NAMALWA (cell line): ENCODE measurements at regions not wholly inside any gene's neighbourhood (a gene's known extent, or its start where the extent isn't known, plus 50 kb on each side); places are given as distances from the start of the nearest gene placed in this dataset.

ENCODE experiments used
- DNase-seq: peaks from one replicate; pipeline ENCODE4 v3.0.0-alpha.2; 2015; ENCODE audit warnings: low spot score

DNA sequence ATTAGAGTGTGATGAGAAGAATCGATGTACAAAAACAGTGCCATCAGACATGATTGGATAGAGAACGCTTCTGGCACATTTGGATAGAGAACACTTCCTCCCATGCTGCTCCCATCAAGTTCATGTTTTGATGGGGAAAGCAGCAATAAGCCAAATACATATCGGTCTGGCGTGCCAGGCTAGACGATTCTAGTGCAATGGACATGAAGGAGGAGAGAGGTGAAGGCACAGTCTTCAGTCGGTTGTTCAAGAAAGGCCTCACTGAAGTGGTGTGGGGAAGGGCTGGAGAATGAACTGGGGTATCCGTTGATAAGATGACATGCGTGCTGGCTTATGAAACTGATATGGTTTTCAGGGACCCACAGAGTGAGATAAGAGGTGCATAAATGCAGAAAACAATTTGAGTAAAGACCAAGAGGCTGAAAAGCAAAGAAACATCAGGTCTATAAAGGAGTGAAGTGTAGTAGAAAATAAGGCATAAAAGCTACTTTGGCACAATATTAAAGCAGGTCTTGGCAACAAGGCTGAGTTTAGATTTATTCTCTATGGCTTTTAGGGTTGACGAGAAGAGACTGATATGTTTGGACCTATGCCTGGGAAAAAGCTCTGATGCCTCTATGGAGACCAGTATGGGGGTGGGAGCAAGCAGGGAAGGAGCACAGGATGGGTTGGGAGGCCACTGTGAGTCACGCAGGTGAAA, 117.6 kb upstream of the PIEZO2 start:
- DNase-seq: no peak

DNA sequence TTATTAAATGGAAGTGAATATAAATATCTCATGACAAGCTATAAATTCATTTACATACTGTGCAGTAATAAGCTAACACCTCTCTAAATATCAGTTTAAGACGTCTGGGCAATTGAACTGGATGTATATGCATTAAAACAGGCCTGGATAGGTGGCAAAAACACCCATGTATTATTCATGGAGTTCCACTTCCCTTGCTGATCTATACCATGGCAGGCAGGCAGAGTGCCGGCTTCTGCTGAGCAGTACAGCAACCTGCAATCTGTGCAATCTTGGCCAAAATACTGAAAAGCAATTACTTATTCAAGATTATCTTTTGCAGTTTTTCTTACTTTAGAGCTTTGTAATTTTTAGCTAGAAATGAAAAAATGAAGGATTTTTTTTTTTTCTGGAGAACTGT, 112.1 kb upstream of the PIEZO2 start:
- DNase-seq: no peak

DNA sequence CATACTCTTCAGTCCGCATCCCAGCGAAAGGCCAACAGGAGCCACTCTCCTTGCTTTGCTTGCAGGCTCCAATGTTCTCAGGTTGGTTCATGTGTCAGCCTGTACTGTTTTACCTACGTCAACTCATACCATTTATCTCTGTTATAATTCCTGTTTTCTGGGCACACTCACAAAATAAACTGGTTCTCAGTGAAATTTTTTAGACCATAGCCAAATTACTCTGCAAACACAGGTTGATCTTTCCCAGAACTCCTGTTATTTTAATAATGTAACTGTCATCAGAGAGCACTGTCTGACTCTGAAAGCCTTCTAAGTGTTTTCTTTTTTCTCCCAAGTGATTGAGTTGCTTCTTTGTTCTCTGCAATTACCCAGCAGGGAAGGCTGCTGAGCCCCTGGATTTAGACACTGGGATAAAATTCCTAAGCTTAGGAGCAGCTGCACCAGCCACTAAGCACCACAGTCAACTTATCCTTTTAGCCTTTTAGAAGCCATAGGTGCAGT, 111.6 kb upstream of the PIEZO2 start:
- no peak for DNase-seq

DNA sequence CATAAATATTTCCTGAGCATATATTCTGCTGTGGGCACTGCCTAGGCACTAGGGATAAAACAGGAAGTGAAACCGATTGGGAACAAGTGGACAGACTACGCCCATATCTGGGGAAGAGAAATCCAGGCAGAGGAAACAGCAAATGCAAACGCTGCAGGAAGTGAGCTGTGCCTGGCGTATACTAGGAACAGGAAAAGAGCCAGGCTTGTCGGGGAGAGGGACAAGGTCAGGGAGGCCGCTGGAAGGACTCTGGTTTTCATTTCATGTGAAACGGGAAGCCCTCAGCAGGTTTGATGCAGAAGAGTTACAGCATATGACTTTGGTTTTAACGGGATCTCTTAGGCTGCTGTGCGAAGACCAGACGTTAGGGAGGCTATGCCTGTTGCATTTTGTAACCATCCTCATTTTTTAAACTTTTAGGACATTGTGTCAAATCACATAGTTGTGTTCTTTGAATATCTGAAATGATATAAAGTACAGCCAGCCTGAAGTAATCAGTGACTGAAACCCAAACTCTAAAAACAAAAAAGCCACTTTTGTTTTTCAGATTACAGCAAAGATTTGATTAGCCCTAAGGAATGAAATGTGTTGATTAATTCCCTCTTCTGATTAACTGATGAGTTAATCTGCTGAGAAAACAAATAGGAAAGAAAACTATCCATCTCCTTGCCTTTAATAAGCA, 110.2 kb upstream of the PIEZO2 start:
- no peak for DNase-seq

DNA sequence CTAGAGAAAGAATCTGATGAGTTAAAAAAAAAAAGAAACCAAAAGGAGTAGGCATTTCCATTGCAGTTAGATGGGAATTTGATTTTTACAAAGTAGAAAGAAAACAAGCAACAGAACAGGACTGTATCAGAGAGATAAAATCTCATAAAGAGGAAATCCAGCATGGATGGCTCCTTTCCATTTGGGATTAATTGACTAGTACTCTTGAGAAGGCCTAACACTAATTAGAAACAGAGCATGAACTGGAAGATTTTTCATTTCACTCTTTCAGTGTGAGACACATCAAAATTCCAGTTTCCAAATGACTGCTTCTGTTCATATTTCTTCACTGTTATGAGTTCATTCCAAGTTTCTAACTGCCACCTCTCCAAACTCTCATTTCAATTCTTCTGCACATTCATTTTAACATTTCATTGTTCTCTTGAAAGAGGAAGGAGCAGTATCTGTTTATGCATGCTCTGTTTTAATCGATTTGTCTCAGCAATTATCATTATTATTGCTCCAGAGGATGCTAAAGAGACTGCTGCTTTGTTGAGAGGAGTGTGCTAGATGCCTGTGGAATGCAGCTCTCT, 108.8 kb upstream of the PIEZO2 start:
- no peak for DNase-seq

DNA sequence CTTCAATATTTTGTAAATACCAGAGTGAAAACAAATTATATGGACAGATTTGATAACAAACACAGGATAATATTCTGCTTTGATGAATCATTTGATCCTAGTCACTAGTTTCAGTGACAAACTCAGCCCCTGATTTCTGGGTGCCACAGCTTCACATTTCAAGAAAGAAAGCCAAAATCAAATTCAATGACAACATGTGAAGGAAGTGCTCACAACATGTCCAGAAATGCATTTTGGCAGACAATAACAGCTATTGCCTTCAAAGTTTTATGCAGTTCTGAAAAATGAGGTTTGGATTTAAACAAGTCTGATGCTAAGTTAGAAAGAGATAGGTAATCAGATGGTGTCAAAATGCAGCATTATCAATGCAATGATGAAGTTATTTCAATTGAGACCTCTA, 106.9 kb upstream of the PIEZO2 start:
- no peak for DNase-seq

DNA sequence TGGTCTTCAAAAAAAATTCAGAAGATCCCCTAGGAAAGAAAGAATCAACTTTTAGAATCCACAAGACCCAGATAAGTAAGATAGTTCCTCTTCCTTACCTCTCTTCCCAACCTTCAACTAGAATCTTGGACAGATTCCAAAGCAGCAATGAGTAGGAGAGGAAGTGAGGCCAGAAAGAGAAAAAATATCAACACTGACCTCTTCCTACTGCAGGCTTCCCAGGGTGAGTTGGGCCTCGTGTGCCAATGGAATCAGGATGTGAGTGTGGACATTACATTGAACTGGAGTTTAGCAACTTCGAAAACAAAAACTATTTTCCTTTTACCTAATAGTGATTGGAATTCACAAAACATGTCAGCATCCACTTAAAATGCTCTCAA, 102.5 kb upstream of the PIEZO2 start:
- DNase-seq: no peak

DNA sequence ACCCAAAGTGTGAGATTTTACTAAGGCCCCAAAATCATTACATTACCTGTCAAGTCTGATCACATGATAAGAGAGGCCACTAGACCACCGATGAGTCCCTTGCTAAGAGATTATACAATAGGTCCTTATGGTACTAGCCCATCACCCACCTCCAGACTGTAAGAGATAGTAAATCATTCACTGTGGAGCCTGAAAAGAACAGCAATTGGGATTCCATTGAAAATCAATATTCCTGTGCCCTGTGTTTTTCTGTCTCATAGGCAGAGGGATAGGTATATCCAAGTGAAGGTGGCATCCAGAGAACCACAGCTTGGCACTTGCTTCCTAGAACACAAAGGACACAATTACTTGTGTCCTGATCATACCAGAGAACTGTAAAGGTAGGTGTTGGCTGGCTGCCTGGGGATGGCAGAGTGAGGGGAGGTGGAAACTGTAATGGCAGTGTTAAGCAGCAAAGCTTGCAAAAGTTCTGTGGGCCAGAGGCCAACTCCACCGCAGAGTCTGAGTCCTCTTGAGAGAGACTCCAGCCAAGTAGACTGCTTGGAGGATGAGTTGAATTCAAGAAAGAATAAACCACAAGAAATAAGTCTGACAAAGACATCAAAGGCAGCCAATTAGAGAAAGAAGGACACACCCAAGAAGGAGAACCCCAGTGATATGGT, 102.0 kb upstream of the PIEZO2 start:
- no peak for DNase-seq

DNA sequence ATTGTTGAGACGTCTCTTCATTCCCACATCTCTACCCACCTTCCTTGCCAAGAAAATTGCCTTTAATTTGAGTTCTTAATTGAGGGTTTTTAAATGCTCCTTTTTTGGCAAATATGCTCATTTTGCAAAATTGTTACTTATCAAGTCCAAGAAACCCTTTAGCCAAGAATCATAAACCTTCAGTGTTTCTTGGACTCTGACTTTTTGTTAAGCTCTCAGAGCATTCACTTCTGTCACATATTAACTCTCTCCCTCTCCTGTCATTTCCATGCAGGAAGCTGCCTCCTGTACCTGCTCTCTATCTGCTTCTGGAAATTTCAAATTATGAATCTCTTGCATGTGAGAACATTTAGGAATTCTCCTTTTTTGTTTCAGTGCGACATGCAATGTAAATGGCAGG, 100.0 kb upstream of the PIEZO2 start:
- no peak for DNase-seq

DNA sequence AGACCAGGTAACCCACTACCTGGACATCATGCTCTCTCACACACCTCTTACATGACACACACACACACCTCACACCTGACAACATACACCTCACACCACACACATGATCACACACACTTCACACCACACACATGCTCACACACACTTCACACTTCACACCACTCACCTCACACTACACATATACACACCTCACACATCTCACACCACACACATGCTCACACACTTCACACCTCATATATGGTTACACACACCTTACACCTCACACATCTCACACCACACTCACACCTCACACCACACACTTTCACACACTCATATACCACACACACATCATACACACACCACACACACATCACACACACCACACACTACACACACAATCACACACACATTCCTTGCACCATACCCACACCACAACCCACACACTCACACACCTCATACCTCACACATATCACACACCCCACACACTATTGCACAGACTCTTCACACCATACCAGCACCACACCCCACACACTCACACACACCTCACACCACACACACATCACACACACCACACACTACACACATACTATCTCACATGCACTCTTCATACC, 98.1 kb upstream of the PIEZO2 start:
- DNase-seq: no peak

DNA sequence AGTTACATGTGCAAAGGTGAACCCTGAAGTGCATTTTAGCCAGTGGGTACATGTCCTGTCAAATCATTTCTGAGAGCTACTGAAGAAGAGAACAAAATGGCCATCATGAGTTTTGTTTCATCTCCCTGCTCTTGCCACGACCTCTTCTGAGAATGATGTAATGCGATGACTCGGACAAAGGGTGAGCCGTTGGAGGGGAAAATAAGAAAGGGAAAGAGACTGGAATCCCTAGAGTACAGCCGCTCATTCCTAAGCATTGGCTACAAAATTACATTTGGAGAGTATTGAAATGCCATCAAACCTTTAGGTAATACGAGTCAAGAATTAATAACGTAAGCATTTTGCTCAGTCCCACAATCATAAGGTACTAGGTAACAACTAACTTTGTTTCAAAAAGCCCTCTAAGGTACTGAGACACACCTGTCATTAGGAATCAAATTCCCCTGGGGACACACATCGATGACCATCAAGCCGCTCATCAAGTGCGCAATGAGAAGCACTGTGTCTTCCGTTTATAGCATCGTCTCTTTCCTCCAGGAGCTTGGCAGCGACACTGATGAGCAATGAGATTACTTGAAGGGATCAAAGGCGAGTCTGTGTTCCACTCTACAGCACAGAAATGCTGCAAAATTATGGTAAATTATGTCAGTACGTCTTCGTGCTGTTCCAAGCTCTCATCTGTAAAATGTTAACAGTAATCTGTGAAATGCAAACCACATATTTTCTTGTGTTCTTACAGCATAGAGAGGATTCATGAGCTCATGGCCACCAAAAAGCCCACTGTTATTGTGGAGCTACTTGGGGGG, 97.3 kb upstream of the PIEZO2 start:
- DNase-seq: no peak

DNA sequence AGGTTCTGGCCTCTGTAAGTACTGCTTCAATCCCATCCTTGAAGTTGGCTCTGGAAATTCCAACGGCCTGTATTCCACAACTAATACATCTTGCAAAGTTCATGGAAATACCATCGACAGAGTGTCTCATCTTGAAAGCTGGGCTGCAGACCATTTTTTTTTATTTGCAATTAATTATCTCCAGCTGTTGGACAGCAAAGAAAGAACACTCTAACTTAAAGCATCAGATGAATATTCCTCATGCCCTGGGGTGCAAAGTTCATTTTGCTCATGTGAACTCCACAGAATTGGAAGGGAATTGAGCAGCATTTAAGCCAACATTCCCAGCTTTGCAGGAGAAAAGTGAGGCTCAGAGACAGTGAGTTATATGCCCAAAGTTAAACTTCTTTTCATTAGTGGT, 96.5 kb upstream of the PIEZO2 start:
- no peak for DNase-seq

DNA sequence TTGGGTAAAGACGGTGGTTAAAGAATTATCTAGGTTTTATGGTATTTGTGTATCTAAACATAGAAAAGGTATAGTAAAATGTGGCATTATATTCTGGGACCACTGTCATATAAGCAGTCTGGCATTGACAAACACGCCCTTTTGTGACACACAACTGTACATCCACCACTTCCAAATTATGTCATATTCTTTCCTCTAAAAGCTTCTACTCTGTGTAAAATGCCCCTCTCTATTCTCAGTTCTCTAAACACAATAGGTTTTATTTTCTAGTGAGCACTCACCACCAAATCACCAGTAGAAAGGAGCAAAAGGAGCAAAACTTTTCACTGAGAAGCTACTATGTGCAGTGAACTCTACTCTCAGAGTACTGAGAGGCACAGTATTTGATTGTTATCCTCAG, 88.1 kb upstream of the PIEZO2 start:
- DNase-seq: no peak

DNA sequence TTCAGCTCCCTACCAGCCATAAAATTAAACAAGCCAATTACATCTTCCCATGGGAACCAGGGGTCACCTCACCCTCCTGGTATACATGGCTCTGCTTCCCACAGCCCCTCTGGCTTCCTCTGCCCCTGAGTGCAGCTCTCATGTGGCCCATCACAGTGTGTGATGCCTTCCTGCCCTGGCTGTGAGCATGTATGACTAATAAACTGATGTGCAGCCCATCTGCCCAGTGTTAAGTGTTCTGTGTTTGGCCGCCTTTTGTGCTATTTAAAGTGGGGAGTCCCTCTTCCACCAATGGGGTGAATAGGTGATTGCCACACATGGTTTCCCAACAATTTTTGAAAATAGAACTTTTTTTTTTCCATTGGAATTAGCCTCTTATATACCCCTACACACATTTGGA, 87.7 kb upstream of the PIEZO2 start:
- DNase-seq: no peak

DNA sequence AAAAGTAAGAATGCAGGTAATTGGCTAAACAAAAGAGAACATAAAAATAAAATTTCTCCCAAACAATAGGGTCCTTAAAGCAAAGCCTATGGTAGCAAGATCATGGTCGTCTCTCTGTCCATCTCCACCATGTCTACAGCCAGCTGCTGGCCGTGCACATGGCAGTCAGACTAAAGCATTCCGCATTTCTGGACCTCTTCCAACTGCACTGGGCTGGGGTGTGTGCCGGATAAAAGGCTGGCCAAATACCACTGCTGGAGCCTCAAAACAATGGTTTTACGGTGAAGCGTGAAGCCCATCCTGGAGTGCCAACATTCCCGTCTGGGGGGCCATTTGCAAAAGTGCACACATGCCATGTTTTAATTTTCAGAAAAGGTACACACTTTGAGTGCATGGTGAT, 74.8 kb upstream of the PIEZO2 start:
- no peak for DNase-seq

DNA sequence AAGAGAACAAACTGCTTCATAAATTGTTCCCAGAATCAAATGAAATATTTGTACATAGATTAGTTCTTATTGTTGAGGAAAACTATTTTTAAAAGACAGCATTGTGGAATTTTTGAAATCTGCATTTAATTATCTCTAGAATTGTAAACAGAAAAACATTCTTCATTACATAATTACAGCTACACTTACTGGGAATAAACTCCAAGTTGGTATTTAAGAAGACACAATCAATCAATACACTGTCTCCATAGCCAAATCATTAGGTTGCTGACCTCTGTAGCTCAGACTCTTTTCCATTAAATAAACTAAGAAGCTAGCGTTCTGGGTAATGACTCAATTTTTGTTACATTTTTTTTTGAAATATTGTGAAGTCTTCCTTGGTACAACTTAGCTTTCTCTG, 70.2 kb upstream of the PIEZO2 start:
- DNase-seq: no peak

DNA sequence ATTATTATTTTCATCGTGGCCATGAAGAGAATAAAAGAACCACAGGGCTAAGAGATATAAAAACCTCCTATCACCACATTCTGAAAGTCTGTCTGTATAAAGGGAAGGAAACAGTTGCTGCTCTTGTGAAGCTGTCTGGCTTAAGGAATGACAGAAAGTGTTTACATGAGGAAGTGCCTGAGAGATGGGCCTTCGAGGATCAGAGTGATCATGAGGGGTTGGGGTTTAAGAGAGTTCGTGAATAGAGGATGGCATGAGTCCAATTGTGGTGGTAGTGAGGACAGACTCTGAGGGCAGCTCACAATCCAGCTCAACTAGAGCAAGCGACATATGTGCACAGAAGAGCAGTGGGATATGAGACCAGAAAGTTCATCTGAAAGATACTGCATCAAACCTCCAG, 65.8 kb upstream of the PIEZO2 start:
- DNase-seq: no peak

DNA sequence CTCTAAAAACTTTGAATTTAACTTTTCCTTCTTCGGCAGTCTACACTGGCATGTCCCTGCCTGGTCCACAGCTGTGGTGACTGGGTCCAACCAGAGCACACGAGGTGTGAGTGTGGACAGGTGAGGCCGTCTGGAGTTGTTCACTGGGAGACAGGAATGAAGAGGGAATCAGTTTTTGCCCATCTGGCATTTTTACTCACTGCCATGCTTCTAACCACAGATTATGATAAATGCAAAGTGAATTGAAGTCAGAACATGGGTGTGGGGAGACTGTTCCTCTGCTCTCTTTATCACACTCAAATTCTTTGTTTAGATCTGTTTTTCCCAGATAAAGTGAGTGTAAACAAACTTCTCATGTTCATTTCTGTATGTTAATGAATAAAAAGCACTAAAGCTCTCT, 54.7 kb upstream of the PIEZO2 start:
- no peak for DNase-seq

DNA sequence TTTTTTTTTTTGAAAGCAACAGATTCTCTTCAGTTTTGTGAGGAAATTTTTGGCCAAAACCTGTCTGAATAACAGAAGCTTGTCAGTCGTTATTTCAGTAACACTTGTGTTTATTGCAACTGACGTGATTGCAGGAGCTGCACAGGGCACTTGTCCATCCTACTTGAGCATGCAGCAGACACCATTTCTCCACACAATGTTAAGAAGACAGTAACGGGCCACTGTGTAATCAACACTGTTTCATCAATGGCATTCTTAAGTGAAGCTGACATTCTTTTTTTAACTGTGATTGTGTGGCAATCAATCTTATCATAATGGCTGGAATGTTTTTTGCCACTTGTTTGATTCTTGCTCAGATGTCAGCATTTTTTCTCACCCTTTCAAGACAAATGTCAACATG, 50.1 kb upstream of the PIEZO2 start:
- no peak for DNase-seq
